ENCODE measurements at regions not wholly inside any gene's neighbourhood (a gene's known extent, or its start where the extent isn't known, plus 50 kb on each side); places are given as distances from the start of the nearest gene placed in this dataset.

DNA sequence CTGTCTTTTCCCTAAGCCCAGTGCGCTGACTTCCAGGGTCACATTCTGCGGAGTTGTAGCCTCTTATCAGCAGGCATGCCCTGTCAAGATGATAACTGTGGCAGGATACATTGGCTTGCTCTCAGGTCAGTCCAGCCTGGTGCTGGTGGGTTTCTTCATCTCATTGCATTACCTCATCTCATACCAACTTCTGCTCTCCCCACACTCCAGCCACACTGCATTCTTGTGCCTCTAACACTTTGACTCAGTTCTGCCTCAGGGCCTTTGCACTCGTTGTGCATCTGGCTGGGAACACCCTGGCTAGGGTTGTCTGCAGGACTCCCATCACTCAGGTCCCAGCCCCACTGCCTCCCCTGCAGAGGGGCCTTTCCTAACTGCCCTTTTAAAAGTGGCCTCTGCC lies 110.3 kb upstream of the BACH2 start:
- Histone ChIP-seq H3F3A (ENCODE audit: insufficient read depth, low read length) (peaks cover 6% of the 10 kb centered on the region), H3K9ac (ENCODE audit: low read length) (no peak overlapping the region), H3K4me1 (ENCODE audit: low read length) (peaks cover 6% of the 10 kb centered on the region; the same call in 1 of the 2 replicates), H4K20me1 (ENCODE audit: insufficient read depth, low read length) (no peaks in the 10 kb centered on the region), H3K9me2 (replicated peaks; ENCODE audit: insufficient read depth, low read length) (no peaks in the 10 kb centered on the region), H2AFZ (ENCODE audit: low read length) (no peak overlapping the region), H3K4me2 (ENCODE audit: low read depth, low read length) (no peak overlapping the region), H3K36me3 (replicated peaks; ENCODE audit: insufficient read depth, low read length) (no peaks in the 10 kb centered on the region), H3K4me3 (ENCODE audit: low read length) (no peak overlapping the region), H3K27ac (ENCODE audit: low read length) (no peak overlapping the region), H3K79me2 (ENCODE audit: low read length) (no peaks in the 10 kb centered on the region), H3K27me3 (replicated peaks; ENCODE audit: insufficient read depth, low read length) (no peaks in the 10 kb centered on the region), H3K9me3 (replicated peaks; ENCODE audit: insufficient read depth, low read length) (no peaks in the 10 kb centered on the region)
- no peak for TF ChIP-seq EZH2 (optimal IDR thresholded peaks at IDR 0.05; ENCODE audit: low read depth, low read length)
- TF ChIP-seq CTCF (IDR thresholded peaks at IDR 0.05; ENCODE audit: low read length): no peak
- TF ChIP-seq EZH2phosphoT487 (IDR thresholded peaks at IDR 0.05; ENCODE audit: low read length): no peak
- no peak for DNase-seq

- no peak overlapping the region for H3K9ac ChIP-seq (ENCODE audit: low read length)
- no peaks in the 10 kb centered on the region for H3K79me2 ChIP-seq (ENCODE audit: low read length)
- TF ChIP-seq EZH2 (optimal IDR thresholded peaks at IDR 0.05; ENCODE audit: low read depth, low read length): no peak
- no peak for TF ChIP-seq EZH2phosphoT487 (IDR thresholded peaks at IDR 0.05; ENCODE audit: low read length)
- TF ChIP-seq CTCF (IDR thresholded peaks at IDR 0.05; ENCODE audit: low read length): no peak
- no peaks in the 10 kb centered on the region for H3K27me3 ChIP-seq (replicated peaks; ENCODE audit: insufficient read depth, low read length)
- H3K4me3 ChIP-seq (ENCODE audit: low read length): no peak overlapping the region
- no peak for DNase-seq
- no peak overlapping the region for H3K4me2 ChIP-seq (ENCODE audit: low read depth, low read length)
- no peaks in the 10 kb centered on the region for H3K9me3 ChIP-seq (replicated peaks; ENCODE audit: insufficient read depth, low read length)
- no peaks in the 10 kb centered on the region for H4K20me1 ChIP-seq (ENCODE audit: insufficient read depth, low read length)
- no peaks in the 10 kb centered on the region for H3K9me2 ChIP-seq (replicated peaks; ENCODE audit: insufficient read depth, low read length)
- H3F3A ChIP-seq (ENCODE audit: insufficient read depth, low read length): peaks cover 4% of the 10 kb centered on the region
- H2AFZ ChIP-seq (ENCODE audit: low read length): no peak overlapping the region
- H3K36me3 ChIP-seq (replicated peaks; ENCODE audit: insufficient read depth, low read length): no peaks in the 10 kb centered on the region
- H3K4me1 ChIP-seq (ENCODE audit: low read length): peaks cover 4% of the 10 kb centered on the region; the same call in 1 of the 2 replicates
- H3K27ac ChIP-seq (ENCODE audit: low read length): no peak overlapping the region
Observed at GRCh38 chr6:90406142-90406794, 109.6 kb upstream of the BACH2 start.

DNA sequence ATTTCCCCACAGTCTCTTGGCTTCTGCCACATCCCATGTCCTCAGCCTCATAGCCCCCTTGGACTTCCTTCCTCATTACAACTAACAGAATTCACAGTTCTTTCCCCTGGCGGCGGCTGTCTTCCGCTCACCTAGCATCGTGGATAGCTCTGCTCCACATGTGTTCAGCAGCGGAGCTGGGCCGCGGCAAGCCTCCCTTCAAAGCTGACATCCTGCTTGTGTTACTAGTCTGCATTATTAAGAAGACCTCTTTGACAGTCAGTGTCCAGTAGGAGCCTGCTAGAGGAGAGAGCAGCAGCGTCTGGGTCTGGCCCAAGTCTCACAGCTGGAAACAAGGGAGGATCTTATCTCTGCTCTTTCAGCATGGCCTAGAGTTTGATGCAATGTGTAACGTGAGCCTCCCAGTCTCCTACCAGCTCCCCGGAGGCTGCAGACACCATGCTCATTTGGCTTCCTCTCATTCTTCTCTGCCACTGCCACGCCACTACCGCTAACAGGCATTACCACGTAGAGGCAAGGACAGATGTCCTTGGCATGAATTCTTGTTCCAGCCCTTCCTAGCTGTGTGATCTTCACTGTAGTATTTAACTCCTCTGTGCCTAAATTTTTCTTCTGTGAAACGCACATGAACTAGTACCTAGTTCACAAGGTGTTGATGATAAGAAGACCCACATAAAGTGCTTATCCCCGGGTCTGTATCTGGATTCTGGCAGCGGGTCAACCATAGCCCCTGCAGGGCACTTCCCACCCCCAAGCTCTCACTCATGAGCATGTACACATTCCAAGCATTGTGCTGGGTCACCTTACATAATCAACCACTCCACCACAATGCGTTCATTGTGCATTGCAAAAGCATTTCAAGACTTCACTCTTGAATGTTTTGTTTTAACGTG lies 107.1 kb upstream of the BACH2 start:
- Histone ChIP-seq H4K20me1 (ENCODE audit: insufficient read depth, low read length) (no peaks in the 10 kb centered on the region), H2AFZ (ENCODE audit: low read length) (no peak overlapping the region), H3K27ac (ENCODE audit: low read length) (no peak overlapping the region), H3K4me3 (ENCODE audit: low read length) (no peak overlapping the region), H3K9ac (ENCODE audit: low read length) (no peak overlapping the region), H3F3A (ENCODE audit: insufficient read depth, low read length) (no peaks in the 10 kb centered on the region), H3K9me2 (replicated peaks; ENCODE audit: insufficient read depth, low read length) (no peaks in the 10 kb centered on the region), H3K36me3 (replicated peaks; ENCODE audit: insufficient read depth, low read length) (no peaks in the 10 kb centered on the region), H3K9me3 (replicated peaks; ENCODE audit: insufficient read depth, low read length) (no peaks in the 10 kb centered on the region), H3K79me2 (ENCODE audit: low read length) (no peaks in the 10 kb centered on the region), H3K4me1 (ENCODE audit: low read length) (no peaks in the 10 kb centered on the region), H3K27me3 (replicated peaks; ENCODE audit: insufficient read depth, low read length) (no peaks in the 10 kb centered on the region), H3K4me2 (ENCODE audit: low read depth, low read length) (no peak overlapping the region)
- no peak for TF ChIP-seq EZH2phosphoT487 (IDR thresholded peaks at IDR 0.05; ENCODE audit: low read length)
- no peak for TF ChIP-seq CTCF (IDR thresholded peaks at IDR 0.05; ENCODE audit: low read length)
- TF ChIP-seq EZH2 (optimal IDR thresholded peaks at IDR 0.05; ENCODE audit: low read depth, low read length): no peak
- no peak for DNase-seq

Data from MM.1S (cell line).